ENCODE measurements at regions not wholly inside any gene's neighbourhood (a gene's known extent, or its start where the extent isn't known, plus 50 kb on each side); places are given as distances from the start of the nearest gene placed in this dataset.

DNA sequence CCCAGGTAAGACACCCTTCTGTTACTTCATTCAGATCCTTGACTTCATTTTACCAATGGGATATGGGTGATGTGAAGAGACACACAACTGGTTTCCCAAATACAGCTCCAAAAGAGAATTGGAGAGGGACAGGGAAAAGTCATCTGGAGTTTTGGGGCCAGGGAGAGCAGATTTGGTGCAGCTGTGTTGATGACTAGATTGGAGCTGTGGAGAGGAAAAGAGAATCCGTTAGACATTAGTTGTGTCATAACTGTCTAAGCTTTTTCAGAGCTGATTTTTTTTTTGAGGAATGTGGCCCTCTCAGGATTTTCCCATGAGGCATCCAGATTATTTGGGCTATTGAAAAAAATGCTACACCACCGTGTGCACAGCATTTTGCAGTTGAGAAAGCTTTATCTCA is 423.4 kb downstream of the DMAC1 start:
- no peak overlapping the region for H3K9ac ChIP-seq (ENCODE audit: extremely low read depth, low read length, poor library complexity, severe bottlenecking)
- peaks cover 11% of the 10 kb centered on the region for H3K9me3 ChIP-seq (ENCODE audit: control insufficient read depth, low read length)
- Mint-ChIP-seq H3K4me3 (no peak overlapping the region), H3K27ac (no peak overlapping the region), H3K9me3 (peaks cover 11% of the 10 kb centered on the region), H3K27me3 (ENCODE audit: insufficient read depth) (no peaks in the 10 kb centered on the region), H3K4me1 (peaks cover 9% of the 10 kb centered on the region), H3K36me3 (ENCODE audit: low read depth) (no peaks in the 10 kb centered on the region)
- no peaks in the 10 kb centered on the region for H3K4me1 ChIP-seq (ENCODE audit: control insufficient read depth, insufficient read depth, low read length)
- no peaks in the 10 kb centered on the region for H3K27me3 ChIP-seq (ENCODE audit: control insufficient read depth, insufficient read depth, low read length, poor library complexity, severe bottlenecking)
- no peaks in the 10 kb centered on the region for H3K36me3 ChIP-seq (ENCODE audit: control insufficient read depth, insufficient read depth, low read length)
- DNase-seq = no peak
- no peak overlapping the region for H3K27ac ChIP-seq (ENCODE audit: low read depth, low read length)
- 79 to 88% methylated on average over 1 to 2 of the region's 2 CpGs for WGBS, 2 experiments (ENCODE audit: insufficient coverage in 1 of 2, insufficient read length in 1 of 2)
- H3K4me3 ChIP-seq (ENCODE audit: low read length) = no peak overlapping the region
- TF ChIP-seq, protein P1, sequence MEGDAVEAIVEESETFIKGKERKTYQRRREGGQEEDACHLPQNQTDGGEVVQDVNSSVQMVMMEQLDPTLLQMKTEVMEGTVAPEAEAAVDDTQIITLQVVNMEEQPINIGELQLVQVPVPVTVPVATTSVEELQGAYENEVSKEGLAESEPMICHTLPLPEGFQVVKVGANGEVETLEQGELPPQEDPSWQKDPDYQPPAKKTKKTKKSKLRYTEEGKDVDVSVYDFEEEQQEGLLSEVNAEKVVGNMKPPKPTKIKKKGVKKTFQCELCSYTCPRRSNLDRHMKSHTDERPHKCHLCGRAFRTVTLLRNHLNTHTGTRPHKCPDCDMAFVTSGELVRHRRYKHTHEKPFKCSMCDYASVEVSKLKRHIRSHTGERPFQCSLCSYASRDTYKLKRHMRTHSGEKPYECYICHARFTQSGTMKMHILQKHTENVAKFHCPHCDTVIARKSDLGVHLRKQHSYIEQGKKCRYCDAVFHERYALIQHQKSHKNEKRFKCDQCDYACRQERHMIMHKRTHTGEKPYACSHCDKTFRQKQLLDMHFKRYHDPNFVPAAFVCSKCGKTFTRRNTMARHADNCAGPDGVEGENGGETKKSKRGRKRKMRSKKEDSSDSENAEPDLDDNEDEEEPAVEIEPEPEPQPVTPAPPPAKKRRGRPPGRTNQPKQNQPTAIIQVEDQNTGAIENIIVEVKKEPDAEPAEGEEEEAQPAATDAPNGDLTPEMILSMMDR (conservative IDR thresholded peaks at IDR 0.05) = no peak

DNA sequence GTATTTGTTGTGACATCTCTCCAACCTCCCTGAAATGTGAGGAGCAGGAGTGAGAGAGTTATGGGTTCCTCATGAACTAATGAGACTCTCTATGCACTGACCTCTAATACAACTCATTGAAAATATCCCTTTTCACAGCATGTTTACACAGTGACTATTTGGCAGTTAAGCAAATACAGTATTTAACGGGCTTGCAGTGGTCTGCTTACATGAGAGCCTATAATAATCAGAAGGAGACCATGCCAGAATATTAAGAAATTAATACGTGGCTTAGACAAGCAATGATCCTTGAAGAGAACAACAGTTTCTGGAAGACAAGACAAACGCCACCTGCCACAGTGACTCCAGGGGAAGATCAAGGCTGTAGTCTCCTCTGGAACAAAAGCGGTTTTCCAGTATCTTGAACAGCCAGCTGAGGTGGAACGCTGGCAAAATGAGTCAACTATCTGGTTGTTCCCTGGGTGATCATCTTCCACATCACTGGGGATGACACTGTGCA is 424.5 kb downstream of the DMAC1 start:
- Histone ChIP-seq H3K36me3 (ENCODE audit: control insufficient read depth, insufficient read depth, low read length) (no peaks in the 10 kb centered on the region), H3K4me3 (ENCODE audit: low read length) (no peak overlapping the region), H3K4me1 (ENCODE audit: control insufficient read depth, insufficient read depth, low read length) (no peaks in the 10 kb centered on the region), H3K9ac (ENCODE audit: extremely low read depth, low read length, poor library complexity, severe bottlenecking) (no peak overlapping the region), H3K9me3 (ENCODE audit: control insufficient read depth, low read length) (peaks cover 11% of the 10 kb centered on the region), H3K27me3 (ENCODE audit: control insufficient read depth, insufficient read depth, low read length, poor library complexity, severe bottlenecking) (no peaks in the 10 kb centered on the region), H3K27ac (ENCODE audit: low read depth, low read length) (no peak overlapping the region)
- H3K27ac Mint-ChIP-seq = no peak overlapping the region
- peaks cover 11% of the 10 kb centered on the region for H3K9me3 Mint-ChIP-seq
- no peak for DNase-seq
- H3K4me1 Mint-ChIP-seq = peaks cover 3% of the 10 kb centered on the region
- TF ChIP-seq, protein P1 (conservative IDR thresholded peaks at IDR 0.05) = no peak
- no peaks in the 10 kb centered on the region for H3K27me3 Mint-ChIP-seq (ENCODE audit: insufficient read depth)
- 91 to 97% methylated on average over 5 of the region's 5 CpGs for WGBS, 2 experiments (ENCODE audit: insufficient coverage in 1 of 2, insufficient read length in 1 of 2)
- no peak overlapping the region for H3K4me3 Mint-ChIP-seq
- no peaks in the 10 kb centered on the region for H3K36me3 Mint-ChIP-seq (ENCODE audit: low read depth)

DNA sequence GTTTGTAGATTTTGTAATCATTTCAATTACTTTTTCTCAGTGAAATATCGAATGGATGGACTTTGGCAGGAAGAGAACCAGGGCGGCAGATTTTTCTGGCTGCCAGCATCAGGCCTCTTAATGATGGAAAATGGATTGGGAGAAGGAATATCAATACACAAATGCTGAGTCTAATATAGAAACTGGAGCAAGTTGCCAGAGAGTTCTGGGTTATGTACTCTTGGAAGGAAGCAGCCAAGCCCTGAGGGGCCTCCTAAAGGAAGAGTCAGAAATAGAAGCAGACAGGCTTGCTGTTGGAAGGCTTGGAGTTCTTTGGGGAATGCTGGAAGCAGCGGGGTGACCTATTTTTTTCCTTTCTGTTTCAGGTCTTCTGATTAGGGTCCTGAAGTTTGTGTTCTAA is 428.6 kb downstream of the DMAC1 start:
- H3K36me3 ChIP-seq (ENCODE audit: control insufficient read depth, insufficient read depth, low read length) = no peaks in the 10 kb centered on the region
- no peak overlapping the region for H3K27ac ChIP-seq (ENCODE audit: low read depth, low read length)
- no peak overlapping the region for H3K9ac ChIP-seq (ENCODE audit: extremely low read depth, low read length, poor library complexity, severe bottlenecking)
- H3K27ac Mint-ChIP-seq = no peak overlapping the region
- H3K4me3 Mint-ChIP-seq = no peak overlapping the region
- H3K27me3 Mint-ChIP-seq (ENCODE audit: insufficient read depth) = no peaks in the 10 kb centered on the region
- H3K27me3 ChIP-seq (ENCODE audit: control insufficient read depth, insufficient read depth, low read length, poor library complexity, severe bottlenecking) = no peaks in the 10 kb centered on the region
- no peaks in the 10 kb centered on the region for H3K36me3 Mint-ChIP-seq (ENCODE audit: low read depth)
- H3K9me3 Mint-ChIP-seq = no peaks in the 10 kb centered on the region
- no peak for DNase-seq
- WGBS, 2 experiments (ENCODE audit: insufficient coverage in 1 of 2, insufficient read length in 1 of 2) = 90 to 94% methylated on average over 2 to 3 of the region's 3 CpGs
- peaks cover 5% of the 10 kb centered on the region for H3K4me1 Mint-ChIP-seq
- H3K4me3 ChIP-seq (ENCODE audit: low read length) = no peak overlapping the region
- peaks cover 4% of the 10 kb centered on the region for H3K9me3 ChIP-seq (ENCODE audit: control insufficient read depth, low read length)
- TF ChIP-seq, protein P1 (conservative IDR thresholded peaks at IDR 0.05) = no peak
- no peaks in the 10 kb centered on the region for H3K4me1 ChIP-seq (ENCODE audit: control insufficient read depth, insufficient read depth, low read length)
